NCI-H2196 treated with DMSO at 0.1 percent for 48 hours (cell line): ENCODE measurements at regions not wholly inside any gene's neighbourhood (a gene's known extent, or its start where the extent isn't known, plus 50 kb on each side); places are given as distances from the start of the nearest gene placed in this dataset.
"Not testable (repeated sequence)": the region's sequence is repeated elsewhere in the genome, so short reads cannot be mapped to it uniquely, and the experiment has no call there.

Source experiments
- DNase-seq: peaks from one replicate; lab custom pipeline; 2025; ENCODE audit not compliant: unreplicated experiment; lab: John Stamatoyannopoulos, UW

GRCh38 chr10:118423800-118424442, 81.8 kb upstream of the FAM204A start:
- DNase-seq, result peak; percentile 29

DNA sequence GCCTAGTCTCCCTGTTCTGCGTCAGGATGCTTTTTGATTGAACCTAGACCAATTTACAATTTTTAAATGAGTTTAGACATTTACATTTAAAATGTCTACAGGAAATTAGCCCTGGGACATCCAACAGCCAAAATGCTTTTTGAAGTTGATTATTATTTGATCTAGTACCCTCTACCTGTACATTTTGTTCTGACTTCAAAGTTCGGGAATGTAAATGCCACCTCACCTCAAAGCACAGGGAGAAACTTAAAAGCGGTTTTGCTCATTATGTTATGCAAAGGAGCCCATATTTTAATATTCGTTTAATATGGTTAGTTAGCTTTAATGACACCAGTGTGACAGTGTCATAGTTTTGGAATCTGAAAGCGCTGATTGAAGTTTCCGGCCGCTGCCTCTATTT, 80.1 kb upstream of the FAM204A start:
- DNase-seq, result no peak

GRCh38 chr10:118420049-118420448, 77.9 kb upstream of the FAM204A start:
- not testable (repeated sequence) for DNase-seq

DNA sequence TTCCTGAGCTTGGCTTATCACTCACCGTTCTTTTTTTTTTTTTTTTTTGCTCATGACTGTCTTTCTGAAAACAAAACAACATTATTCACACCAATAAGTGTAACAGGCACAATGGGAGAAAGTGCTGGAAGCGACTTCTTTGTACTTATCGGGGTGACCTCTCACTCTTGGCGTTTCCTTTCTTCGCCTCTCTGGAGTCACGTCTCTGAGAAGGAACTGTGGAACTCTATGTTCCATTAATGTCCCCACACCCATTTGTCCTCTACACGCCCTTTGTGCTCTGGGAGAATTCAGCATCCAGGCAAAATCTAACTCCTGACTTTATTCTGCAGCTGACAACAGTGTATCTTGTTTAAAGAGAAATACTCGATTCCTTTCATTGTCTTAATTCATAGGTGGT, 70.8 kb upstream of the FAM204A start:
- no peak for DNase-seq

GRCh38 chr10:118412132-118412760, 70.1 kb upstream of the FAM204A start:
- DNase-seq, result no peak

GRCh38 chr10:118409295-118409694, 67.2 kb upstream of the FAM204A start:
- DNase-seq, result no peak

DNA sequence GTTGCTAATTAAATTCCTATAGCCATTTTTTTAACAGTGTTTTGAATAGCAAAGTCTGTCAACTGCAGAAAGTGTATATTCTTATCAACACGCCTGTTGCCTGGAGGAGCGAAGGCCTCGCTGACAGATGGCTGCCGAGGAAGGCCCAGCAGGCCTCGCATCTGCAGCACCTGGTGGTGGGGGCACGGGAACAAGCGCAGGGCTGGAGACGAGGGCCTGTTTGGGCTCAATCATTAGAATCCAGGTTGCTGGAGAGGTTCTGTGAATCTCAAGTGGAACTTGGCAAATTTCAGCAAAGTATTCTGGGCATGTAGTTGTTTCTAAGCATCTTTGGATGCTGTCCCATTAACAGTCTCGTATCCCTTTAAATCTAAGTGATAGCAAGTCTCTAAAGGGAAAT, 66.1 kb upstream of the FAM204A start:
- no peak for DNase-seq

- no peak for DNase-seq
Measured at GRCh38 chr10:118407777-118408176, 65.7 kb upstream of the FAM204A start.

DNA sequence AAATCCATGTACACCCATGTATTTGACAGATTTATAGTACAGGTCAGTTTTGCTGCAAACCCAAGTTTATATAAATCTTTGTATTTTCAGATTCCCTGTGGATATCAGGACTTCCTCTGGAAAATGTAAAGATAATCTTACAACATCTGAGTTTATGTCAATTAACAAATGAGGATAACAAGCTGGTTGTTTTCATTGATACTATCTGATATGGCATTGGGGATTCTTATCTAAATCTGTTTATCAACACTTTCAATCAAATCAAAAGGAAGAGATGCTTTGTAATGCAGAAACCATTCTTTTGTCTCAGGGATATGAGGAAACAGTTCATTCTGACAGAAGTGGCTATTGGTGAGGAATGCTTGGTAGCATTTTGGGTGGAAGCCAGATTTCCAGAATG, 64.9 kb upstream of the FAM204A start:
- no peak for DNase-seq

- DNase-seq, result no peak
Measured at GRCh38 chr10:118405928-118406327, 63.8 kb upstream of the FAM204A start.

- DNase-seq, result no peak
Measured at GRCh38 chr10:118403967-118404366, 61.8 kb upstream of the FAM204A start.

DNA sequence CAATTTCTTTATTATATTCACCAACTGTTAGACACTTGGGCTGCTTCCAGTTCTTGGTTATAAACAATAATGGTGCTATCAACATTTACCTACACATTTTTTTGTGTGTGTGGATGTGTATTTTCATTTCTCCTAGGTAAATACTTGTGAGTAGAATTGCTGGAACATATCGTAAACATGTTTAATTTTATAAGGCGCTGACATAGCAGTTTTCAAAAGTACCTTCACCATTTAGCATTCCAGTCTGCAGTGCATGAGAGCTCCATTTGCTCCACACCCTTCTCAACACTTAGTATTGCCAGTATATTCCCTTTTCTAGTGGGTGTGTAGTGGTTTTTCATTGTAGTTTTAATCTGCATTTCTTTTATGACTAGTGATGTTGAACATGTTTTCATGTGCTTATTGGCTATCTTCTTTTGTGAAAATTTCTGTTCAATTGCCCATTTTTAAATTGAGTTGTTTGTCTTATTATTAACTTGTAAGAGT, 59.6 kb upstream of the FAM204A start:
- DNase-seq, result no peak

DNA sequence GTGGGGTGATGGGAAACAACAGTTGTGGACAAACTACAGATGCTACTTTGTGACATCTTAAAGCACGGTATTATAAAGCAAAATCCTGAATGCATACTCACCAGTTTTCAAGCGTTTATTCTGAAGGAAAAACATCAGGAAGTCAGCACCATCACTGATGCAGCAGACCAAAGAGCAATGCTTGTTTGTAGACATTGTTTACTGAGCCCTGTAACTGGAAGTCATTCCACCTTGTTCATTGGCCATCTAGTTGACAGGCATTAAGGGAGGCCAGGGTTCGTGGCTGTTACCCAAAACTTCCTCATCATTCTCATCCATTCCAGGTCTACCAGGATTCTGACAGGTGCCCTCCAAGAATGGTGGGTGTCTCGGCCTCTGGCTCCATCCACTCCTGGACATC, 55.3 kb upstream of the FAM204A start:
- no peak for DNase-seq

DNA sequence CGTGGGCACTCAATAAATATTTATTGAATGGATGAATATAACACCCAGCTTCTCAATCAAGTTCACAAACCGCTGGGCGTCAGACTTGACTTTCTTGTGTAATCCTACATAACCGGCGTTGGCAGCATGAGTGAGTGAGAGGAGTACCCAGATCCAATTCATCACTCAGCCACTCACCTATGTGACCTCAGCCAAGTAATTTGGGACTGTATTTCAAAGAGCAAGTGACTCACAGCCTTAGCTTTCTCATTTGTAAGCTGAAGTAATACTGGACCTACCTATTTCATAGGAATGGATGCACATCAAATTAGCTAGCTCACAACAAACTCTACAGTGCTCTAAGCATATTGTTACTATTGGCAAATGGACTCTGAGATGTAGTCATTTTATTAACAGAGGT, 53.8 kb upstream of the FAM204A start:
- DNase-seq, result no peak

DNA sequence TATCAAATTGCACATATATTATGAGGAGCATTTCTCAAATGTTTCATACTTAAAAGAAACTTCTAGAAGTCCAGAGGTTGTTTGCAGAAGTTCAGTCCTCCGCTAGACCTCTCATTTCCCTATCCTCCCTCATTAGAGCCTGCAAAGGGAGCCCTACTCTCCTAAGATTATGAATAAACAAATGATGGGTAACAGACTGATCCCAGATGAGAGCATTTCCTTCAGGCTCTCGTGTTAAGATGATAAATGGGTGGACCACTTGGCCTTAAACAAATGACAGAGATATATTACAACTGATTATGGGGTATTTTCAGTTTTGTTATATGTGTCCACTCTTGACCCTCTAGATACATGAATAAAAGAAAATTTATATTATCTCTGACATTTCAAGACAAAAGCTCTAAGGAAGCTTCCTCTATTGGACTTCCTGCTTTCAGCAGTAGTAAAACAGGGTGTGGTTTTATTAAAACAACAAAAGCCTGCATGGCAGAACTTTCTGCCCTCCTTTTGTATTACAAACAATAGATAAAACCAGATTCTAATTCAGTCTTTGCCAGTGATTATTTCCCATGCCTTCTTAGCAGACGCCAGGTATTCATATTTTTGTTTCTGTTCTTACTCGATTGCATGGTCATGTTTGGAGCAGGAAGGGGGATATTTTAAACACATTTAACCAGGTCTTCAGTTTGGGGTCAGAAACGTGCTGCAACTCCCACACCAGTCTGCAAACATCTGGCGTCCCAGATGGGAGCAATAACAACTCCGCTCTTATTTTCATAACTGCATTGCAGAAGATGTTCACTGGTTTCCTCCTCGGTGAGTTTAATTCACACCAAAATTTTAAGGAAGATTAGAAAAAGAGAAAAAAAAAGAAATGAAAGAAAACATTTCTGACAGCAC, 52.4 kb upstream of the FAM204A start:
- DNase-seq, result no peak

GRCh38 chr10:118392761-118393160, 50.6 kb upstream of the FAM204A start:
- no peak for DNase-seq
